ENCODE measurements at regions not wholly inside any gene's neighbourhood (a gene's known extent, or its start where the extent isn't known, plus 50 kb on each side); places are given as distances from the start of the nearest gene placed in this dataset.

DNA sequence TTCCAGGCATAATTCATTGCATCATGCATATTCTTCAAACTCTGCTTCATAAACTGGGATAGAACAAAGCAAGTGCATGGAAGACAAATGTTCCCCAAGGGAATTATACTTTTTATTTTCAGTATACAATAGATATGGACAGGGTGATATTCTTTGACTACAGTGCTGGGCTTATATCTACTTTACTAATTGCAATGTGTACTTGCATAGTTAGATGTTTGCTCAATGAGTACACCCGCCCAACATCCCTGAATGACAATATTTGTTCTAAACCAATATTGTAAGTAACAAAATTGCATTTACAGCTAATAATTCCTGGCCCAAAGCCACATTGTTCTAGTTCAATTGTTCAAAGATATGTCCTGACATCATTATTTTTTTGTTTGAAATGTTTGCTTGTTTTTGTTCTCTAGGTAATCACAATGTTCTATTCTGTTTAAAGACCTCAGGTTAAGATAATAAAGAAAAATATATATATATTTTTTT is 171.4 kb downstream of the PTN start:
- no peak for DNase-seq

DNA sequence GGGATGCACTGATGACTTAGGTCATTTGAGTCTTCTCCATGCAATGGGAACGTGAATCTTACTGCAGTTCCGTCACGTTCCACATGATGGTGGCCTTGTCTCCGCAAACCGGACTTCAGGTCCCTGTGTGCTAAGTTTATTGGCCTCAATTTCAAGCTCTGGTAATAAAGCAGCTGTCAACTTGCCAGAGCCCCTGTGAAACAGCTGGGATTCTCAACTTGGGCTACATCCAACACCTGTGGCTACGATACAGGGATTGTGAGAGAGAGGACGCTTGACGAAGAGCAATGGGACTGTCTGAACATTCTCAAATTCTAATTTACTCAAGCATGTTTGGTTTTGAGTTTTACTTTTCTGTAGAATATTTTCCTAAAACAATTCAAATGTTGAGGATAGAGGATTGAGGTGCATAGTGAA is 174.2 kb downstream of the PTN start:
- DNase-seq, result peak; percentile 20

DNA sequence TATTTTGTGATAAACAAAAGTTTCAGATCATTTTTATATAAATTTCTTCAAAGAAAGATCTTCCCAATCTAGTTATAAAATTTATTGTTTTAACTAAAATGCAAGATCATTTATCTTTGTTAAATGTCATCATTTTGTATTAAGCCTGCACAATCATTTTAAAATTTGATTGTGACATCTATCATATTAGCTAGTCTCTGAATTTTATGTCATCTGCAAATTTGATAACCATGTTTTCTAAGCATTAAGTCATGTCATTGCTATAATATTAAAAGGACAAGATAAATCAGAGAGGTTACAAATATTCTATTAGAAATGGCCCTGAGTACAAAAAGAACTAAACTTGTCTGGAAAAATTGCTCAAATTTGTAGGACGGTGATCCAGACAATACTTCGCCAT is 175.9 kb downstream of the PTN start:
- no peak for DNase-seq

DNA sequence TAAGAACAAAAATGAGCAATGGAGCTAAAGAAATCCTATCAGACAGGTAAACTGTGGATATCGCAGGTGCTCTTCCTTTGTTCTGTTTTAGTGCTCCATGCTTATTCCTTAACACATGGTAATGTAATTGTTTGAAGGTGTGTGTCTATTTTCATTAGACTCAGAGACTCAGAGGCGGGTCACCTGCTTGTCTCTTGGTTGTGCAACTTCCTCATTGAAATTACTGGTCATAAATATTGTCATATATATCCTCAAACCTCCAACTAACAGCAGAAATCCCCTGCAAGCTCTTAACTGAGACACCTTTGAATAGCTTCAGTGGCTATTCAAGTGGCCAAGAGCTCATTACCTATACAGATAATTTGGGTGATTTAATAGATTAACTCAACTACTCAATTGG is 177.2 kb downstream of the PTN start:
- no peak for DNase-seq

DNA sequence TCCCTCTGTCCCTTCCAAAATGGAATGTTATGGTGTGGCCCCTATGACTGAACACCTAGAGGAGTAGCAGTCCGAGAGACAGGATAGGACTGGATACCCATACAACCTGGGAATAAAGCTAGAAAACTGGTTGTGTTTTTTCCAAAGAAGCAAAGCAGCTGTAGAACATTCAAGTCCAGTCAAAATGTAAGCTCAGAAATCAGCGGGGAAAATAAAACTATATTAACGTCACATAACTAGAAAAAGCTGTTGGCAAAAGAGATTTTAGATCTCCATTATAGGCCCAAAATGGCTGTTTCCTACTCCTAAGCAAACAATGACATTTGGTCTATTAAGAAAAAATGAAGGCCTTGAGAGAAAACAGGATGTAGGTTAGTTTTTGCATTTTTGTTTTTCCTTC is 177.7 kb downstream of the PTN start:
- no peak for DNase-seq

DNA sequence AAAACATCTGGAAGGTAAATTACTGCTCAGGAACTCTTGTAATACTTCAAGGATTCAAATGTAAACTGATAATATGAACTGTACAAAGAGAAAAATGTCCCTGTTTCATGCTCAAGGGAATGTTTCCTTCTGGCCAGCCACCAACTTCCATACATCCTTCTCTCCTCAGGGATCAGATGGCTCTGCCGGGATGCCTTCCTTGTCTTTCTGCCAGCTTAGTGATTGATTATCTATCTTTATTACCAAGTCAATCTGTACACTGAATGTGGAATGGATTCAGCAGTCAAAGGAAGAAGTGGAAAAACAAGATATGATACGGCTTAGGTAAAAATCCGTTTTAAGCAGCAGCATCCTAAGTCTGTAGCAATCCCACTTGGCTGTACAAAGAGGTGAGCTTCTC is 178.3 kb downstream of the PTN start:
- DNase-seq, result no peak

DNA sequence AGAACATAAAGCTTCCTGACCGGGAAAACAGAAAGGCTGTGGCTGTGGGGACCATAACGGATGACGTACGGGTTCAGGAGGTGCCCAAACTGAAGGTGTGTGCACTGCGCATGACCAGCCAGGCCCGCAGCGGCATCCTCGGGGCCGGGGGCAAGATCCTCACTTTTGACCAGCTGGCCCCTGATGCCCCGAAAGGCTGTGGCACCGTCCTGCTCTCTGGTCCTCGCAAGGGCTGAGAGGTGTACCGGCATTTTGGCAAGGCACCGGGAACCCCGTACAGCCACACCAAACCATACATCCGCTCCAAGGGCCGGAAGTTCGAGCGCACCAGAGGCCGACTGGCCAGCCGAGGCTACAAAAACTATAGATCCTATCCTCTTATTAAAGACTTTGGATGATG is 179.3 kb downstream of the PTN start:
- DNase-seq, result no peak

DNA sequence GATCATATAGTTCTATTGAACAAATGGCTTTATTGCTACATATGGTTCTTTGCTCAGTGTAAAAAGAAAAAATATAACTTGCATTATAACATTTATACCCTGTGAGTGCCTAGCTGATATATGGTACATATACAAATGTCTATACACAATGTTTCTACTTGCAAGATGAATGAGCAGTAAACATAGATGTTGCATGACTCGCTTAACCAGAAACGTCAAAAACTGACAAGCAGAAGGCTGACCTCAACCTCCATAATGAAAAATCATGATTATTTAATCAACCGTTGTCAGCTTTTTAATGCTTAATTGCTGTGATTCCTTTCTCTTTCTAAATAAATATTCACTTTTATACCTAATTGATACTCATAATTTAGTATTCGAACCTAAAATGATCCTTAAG is 183.3 kb downstream of the PTN start:
- DNase-seq, result no peak

DNA sequence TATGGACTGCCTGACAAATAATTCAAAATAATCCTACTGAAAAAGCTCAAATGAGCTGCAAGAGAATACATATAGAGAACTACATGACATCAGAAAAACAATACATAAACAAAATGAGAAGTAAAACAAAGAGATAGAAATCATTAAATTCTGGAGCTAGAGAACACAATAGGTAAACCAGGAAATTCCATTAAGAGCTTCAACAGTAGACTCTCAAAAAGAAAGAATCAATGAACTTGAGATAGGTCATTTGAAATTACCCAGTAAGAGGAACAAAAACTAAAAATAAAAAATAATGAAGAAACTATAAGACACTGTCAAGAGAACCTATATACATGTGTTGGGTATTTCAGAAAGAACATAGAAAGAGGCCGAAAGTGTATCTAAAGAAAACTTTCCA is 186.3 kb downstream of the PTN start:
- DNase-seq, result no peak

DNA sequence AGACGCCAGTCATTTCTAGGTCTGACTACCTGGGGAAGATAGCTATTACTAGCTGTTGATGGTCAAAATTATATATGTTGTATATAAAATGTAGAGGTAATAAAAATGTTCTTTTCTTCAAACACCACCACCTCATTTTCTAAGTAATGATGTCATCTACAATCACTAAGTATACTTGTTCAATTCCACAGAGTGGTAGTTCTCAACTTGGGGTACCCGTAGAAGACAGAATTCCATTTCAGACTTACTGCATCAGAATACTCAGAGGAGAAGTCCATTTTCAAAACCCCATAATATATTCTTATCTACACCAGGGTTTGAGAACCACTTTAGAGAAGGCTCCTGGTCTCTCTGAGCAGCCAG is 191.9 kb downstream of the PTN start:
- DNase-seq, result no peak

DNA sequence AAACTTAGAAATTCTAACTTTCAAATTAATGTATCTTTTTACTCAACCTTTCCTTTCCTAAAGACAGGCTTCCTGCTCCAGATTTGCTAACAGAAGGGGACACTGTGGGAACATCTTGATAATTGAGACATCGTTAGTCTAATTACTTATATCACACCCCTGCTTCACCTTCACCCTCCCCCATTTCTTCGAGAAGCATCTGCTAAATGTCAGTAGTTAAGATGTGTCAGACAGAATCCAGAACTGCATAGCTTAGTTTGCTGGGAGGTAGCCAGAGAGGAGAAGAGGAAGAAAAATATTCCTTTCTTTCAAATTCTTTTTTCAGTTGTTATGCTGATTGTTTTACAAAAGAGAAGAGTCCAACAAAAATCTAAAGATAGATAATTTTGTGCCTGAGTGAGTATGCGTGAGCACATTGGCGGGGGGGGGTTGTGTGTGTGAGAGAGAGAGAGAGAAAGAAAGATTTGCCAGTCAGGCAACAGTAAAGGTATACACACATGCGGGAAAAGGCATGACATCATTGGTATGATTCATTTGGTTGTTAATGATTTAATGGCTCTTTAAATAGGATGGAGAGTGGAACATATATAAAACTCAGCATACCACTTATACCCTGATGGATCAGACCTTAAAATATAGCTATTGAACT is 192.4 kb downstream of the PTN start:
- DNase-seq, result no peak

DNA sequence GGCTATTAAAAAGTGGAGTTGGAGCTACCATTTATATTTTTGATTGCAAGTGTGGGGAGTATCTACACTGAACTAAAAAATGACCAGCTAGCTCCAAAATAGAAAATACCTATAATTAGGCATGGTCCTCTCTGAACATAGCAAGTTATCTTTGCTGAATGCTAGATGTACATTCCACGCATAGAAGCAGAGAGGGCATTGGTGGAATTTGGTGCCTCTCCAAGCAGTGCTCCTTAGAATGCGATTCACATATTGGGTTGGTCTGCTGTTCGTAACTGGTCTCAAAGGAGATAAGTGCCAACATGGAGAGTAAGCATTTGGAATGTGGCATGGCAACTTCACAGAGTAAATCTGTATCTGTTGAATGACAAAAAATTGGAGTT is 196.2 kb downstream of the PTN start:
- no peak for DNase-seq

DNA sequence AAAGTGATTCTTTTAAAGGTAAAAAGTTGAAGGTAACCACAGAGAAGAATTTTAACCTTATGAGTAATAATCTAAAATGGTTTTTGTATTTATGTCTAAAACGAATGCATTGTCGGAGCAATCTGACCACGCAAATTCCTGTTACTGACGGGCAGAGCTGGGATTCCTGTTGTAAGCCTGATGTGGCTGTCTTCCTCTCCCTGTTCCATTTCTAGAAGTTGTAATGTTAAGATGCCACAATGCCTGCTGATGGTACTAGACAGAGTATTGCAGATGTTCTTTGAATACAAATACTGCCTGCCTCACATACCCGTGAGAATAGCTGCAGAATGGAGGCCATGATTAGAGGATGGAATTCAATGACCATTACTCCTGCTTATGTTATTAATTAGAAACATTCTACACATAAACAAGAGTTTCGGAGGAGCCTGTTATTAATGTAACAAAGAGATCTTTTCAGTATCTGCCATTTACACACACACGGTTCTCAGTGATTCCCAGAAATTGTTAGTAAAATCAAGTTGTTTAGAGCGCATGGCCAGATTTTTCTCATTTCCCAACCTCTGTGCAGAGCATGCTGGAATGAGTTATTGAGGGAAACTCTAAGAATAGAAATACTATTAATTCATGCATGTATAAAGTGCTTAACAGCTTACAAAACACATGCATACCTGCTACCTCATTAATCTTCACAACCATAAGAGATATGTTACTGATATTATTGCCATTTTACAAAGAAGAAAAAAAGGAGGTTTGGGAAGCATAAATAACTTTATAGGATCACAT is 196.8 kb downstream of the PTN start:
- DNase-seq, result no peak

DNA sequence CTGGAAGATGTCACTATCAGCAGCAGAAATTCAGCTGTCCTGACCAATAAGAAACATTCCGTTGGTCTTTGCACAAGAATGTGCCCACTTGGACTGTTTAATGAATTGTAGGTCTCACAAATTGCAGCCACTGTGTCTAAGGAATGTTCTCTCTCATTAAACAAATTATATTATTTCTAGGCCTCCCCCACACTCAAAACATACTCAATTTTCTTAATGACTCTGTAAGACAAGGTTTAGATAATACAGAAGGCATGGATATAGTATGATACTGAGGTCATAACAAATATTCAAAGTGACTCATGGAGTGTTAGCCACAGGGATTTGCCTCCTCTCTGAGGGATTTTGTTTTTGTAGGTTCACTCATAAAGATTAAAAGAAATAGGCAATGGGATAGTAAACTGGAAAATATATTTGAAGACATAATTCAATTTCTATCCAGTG is 197.5 kb downstream of the PTN start:
- DNase-seq, result no peak

DNA sequence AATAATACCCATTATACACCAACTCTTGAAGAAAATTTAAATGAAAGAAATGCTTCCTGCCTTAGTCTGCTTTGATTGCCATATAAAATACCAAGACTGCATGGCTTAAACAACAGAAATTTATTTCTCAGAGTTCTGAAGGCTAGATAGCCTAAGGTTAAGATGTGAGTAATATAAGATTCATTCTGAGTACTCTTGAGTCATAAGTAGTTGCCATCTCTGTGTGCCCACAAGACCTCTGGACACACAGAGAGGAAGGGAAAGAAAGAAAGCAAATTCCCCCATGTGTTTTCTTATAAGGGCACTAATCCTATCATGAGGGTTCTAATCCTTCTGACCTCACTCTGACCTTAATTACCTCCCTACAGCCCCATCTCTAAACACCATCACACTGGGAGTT is 201.2 kb downstream of the PTN start:
- no peak for DNase-seq

DNA sequence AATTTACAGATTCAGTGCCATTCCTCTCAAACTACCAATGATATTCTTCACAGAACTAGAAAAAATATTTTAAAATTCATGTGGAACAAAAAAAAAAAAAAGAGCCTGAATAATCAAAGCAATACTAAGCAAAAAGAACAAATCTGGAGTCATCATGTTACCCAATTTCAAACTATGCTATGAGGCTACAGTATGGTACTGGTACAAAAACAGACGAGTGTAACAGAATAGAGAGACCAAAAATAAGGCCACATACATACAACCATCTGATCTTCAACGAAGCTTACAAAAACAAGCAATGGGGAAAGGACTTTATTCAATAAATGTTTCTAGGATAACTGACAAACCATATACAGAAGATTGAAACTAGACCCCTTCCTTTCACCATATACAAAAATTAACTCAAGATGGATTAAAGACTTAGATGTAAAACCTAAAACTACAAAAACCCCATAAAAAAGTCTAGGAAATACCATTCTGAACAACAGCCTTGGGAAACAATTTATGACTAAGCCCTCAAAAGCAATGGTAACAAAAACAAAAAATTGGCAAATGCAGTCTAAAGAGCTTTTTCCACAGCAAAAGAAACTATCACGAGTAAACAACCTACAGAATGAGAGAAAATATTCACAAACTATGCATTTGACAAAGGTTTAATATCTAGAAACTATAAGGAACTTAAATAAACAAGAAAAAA is 207.7 kb downstream of the PTN start:
- no peak for DNase-seq

DNA sequence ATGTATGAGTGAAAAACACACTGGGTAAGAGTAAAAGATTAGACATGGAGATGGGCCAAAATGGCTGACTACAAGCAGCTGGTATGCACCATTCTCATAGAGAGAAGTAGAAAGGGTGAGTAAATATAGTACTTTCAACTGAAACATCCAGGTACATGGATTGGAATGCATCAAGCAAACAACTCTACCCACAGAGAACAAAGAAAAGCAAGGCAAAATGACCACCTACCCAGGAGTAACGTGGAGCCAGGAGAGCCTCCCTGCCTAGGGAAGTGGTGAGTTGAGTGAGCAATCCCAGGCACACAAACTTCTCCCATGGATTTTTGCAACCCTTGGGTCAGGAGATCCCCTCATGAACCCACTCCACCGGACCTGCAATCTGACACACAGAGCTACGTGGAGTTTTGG is 212.8 kb downstream of the PTN start:
- no peak for DNase-seq

DNA sequence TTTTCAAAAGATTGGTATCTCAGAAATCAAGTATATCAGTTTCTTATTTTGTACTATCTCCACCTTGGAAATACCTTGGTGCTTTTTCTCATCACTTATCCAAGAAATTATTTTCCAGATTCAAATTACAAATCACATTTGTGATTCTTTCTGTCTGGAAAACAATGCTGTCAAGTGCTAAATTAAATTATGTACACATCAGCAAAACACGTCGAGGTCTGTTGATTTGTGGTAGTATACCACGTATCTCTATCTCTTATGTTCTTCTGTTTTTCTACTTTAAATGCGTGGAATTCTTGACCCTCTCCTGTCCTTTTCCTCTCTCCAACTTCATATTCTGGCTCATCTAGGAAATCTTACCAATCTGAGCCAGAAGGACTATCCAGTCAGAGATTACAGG is 214.5 kb downstream of the PTN start:
- DNase-seq, result no peak

DNA sequence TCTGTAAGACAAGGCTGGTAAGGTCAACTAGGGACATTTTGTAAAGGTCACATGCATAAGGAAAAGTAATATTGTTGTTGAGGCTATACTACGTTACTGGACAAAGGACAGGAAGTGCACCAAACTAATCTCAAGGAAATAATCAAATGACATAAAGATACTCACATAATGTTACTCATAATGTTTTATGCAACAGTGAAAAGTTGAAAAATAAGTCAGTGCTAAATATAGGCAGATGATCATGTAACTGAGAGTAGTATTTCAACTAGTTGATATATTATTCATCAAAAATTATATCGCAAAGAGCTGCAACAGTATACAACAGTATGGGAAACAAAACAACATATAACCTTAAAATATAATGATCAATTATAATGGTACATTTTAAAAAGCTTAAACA is 215.7 kb downstream of the PTN start:
- no peak for DNase-seq

DNA sequence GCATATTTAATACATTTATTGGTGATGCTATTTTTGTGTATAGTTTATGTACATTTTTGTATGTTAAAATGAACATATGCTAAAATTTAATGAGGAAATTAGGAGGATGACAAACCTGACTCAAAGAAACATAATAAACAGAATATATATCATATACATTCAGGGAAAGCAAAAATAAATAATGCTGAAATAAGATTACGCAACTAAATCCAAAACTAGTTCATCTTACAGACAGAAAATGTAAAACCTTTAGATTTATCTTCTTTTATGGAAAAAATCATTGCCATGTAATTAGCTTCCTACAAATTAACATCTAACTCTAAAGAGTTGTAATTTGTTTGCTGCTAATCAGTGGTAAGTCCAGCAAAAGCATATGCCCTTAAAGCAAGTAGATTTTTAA is 216.5 kb downstream of the PTN start:
- no peak for DNase-seq

DNA sequence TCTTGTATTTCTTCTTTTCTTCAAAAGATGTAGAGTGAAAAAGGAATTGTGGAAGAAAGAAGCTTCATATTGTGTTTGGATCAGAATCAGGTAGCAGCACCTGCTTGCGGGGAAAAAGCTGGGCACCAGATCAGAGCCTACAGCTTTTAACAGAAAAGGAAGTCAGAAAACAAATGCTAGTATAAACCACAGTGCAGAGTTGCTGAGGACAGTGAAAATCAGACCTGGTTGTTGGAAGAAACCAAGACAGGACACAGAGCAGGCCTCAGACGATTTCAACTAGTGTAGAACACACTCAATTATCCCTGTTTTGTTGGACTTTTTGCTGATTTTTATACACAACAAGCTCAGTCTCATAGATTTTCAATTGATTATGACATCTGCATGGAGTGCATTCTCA is 221.4 kb downstream of the PTN start:
- no peak for DNase-seq

DNA sequence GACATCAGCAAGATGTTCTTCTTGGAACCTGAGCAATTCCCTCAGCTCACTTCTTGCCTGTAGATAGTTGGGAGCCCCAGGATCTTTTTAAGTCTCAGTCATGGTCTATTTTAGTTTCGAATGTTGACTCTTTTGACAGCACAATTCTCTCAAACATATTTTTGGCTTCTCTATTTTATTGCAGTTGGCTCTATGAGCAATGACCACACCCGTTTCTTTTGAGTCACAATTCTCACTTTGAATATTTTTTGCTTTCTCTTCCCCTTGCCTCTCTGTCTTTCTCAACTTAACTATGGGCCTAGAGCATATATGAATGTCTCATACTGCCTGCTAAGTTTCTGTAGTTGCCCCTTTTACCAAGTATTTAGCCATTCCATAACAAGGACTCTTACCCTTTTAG is 222.8 kb downstream of the PTN start:
- DNase-seq, result no peak

DNA sequence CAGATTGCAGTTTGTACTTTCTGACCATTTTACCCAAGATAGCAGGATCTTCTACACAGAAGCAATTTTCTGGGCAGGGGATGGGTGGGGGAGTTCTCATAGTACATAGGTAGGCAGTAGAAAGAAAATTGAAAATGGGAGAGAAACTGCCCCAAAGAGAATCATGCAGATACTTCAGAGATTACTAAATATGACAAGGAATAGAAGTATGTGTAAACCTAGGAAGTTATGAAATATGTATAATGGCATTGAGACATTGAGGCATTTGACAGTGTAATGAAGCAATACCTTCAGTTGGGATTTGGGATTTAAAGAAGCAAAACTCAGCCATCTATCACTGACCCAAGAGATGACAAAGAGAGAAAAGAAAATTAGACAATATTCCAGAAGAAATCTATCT is 233.0 kb downstream of the PTN start:
- no peak for DNase-seq

DNA sequence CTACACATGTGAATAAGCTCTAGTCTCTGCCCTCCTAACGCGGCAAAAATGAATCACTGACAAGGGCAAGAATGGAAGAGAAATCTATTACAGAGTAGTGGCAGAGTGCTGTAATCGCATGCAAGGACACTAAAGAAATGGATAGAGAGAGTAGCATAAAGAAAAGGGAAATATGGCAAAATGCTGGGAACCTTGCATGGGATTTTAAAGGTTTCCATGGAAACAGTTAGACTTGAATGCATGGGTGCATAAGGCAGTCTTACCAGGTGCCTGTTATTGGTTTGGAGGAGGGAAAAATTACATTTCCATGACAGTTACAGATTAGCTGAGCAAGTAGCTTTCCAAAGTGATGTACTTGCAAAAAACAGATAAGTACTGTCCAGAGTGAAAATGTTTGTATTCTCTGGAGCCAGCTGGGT is 233.4 kb downstream of the PTN start:
- no peak for DNase-seq

Measured in dermis blood vessel endothelial cell (primary cell).